ENCODE measurements at regions not wholly inside any gene's neighbourhood (a gene's known extent, or its start where the extent isn't known, plus 50 kb on each side); places are given as distances from the start of the nearest gene placed in this dataset.

GRCh38 chr5:164608507-164608906, 1103.1 kb downstream of the MAT2B start:
- DNase-seq (ENCODE audit: low spot score): no peak
- H3K9me3 ChIP-seq (ENCODE audit: low read depth): no peaks in the 10 kb centered on the region
- TF ChIP-seq EZH2 (IDR thresholded peaks at IDR 0.05; ENCODE audit: borderline replicate concordance): no peak
- TF ChIP-seq, protein P1, sequence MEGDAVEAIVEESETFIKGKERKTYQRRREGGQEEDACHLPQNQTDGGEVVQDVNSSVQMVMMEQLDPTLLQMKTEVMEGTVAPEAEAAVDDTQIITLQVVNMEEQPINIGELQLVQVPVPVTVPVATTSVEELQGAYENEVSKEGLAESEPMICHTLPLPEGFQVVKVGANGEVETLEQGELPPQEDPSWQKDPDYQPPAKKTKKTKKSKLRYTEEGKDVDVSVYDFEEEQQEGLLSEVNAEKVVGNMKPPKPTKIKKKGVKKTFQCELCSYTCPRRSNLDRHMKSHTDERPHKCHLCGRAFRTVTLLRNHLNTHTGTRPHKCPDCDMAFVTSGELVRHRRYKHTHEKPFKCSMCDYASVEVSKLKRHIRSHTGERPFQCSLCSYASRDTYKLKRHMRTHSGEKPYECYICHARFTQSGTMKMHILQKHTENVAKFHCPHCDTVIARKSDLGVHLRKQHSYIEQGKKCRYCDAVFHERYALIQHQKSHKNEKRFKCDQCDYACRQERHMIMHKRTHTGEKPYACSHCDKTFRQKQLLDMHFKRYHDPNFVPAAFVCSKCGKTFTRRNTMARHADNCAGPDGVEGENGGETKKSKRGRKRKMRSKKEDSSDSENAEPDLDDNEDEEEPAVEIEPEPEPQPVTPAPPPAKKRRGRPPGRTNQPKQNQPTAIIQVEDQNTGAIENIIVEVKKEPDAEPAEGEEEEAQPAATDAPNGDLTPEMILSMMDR (IDR thresholded peaks at IDR 0.05; ENCODE audit: poor library complexity): no peak
- TF ChIP-seq EZH2phosphoT487 (IDR thresholded peaks at IDR 0.05; ENCODE audit: low read depth, severe bottlenecking, unreplicated experiment): no peak
- no peaks in the 10 kb centered on the region for H3K36me3 ChIP-seq (replicated peaks; ENCODE audit: insufficient read depth, low read depth)
- no peaks in the 10 kb centered on the region for H3K9me2 ChIP-seq (replicated peaks; ENCODE audit: insufficient read depth)
- no peaks in the 10 kb centered on the region for H3K79me2 ChIP-seq
- H2AFZ ChIP-seq: no peak overlapping the region
- H3K27me3 ChIP-seq: no peaks in the 10 kb centered on the region
- no peak overlapping the region for H3K27ac ChIP-seq
- no peaks in the 10 kb centered on the region for H3K4me1 ChIP-seq (ENCODE audit: insufficient read depth)
- no peak overlapping the region for H3K4me3 ChIP-seq
- no peak overlapping the region for H3K4me2 ChIP-seq
- no peaks in the 10 kb centered on the region for H4K20me1 ChIP-seq (ENCODE audit: insufficient read depth, poor library complexity, severe bottlenecking)
- 92% methylated on average over 4 of the region's 4 CpGs for WGBS (ENCODE audit: low lambda C conversion rate, missing lambda C conversion rate)

DNA sequence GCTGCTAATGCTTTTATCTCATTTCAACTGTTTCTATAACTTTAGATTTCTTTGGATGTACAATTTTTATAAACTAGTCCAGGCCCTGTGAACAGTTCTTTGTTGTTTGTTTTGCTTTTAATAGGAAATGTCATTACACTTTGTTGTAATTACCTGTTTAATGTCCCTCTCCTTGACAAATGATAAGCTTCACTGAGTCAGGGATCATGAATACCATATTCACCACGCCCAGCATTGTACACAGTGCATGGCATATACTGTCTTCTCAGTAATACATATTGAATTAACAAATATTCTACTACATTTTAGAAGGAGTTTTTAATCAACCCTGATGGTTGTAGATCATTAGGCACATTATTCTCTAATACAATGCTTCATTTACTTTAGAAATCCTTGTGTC, 1105.0 kb downstream of the MAT2B start:
- WGBS (ENCODE audit: low lambda C conversion rate, missing lambda C conversion rate): 91% methylated on average over 1 of the region's 1 CpG
- Histone ChIP-seq H3K79me2 (no peaks in the 10 kb centered on the region), H4K20me1 (ENCODE audit: insufficient read depth, poor library complexity, severe bottlenecking) (no peaks in the 10 kb centered on the region), H3K9me3 (ENCODE audit: low read depth) (no peaks in the 10 kb centered on the region), H3K4me2 (no peak overlapping the region), H3K27ac (no peak overlapping the region), H2AFZ (no peak overlapping the region), H3K9me2 (replicated peaks; ENCODE audit: insufficient read depth) (no peaks in the 10 kb centered on the region), H3K36me3 (replicated peaks; ENCODE audit: insufficient read depth, low read depth) (no peaks in the 10 kb centered on the region), H3K4me3 (no peak overlapping the region), H3K27me3 (no peaks in the 10 kb centered on the region), H3K4me1 (ENCODE audit: insufficient read depth) (no peaks in the 10 kb centered on the region)
- TF ChIP-seq EZH2phosphoT487 (IDR thresholded peaks at IDR 0.05; ENCODE audit: low read depth, severe bottlenecking, unreplicated experiment) (no peak), EZH2 (IDR thresholded peaks at IDR 0.05; ENCODE audit: borderline replicate concordance) (no peak)
- TF ChIP-seq, protein P1 (IDR thresholded peaks at IDR 0.05; ENCODE audit: poor library complexity): no peak
- no peak for DNase-seq (ENCODE audit: low spot score)

- Histone ChIP-seq H3K27ac (no peak overlapping the region), H3K9me2 (replicated peaks; ENCODE audit: insufficient read depth) (no peaks in the 10 kb centered on the region)
- no peak for DNase-seq (ENCODE audit: low spot score)
Observed at GRCh38 chr5:164614707-164615106, 1109.3 kb downstream of the MAT2B start.

More at GRCh38 chr5:164614707-164615106, 1109.3 kb downstream of the MAT2B start:
- no peaks in the 10 kb centered on the region for H3K79me2 ChIP-seq
- H3K36me3 ChIP-seq (replicated peaks; ENCODE audit: insufficient read depth, low read depth): no peaks in the 10 kb centered on the region
- H3K4me1 ChIP-seq (ENCODE audit: insufficient read depth): no peaks in the 10 kb centered on the region
- H3K4me2 ChIP-seq: no peak overlapping the region
- H2AFZ ChIP-seq: no peak overlapping the region
- H4K20me1 ChIP-seq (ENCODE audit: insufficient read depth, poor library complexity, severe bottlenecking): no peaks in the 10 kb centered on the region
- no peaks in the 10 kb centered on the region for H3K9me3 ChIP-seq (ENCODE audit: low read depth)
- no peaks in the 10 kb centered on the region for H3K27me3 ChIP-seq
- H3K4me3 ChIP-seq: no peak overlapping the region
- no peak for TF ChIP-seq EZH2 (IDR thresholded peaks at IDR 0.05; ENCODE audit: borderline replicate concordance)
- TF ChIP-seq, protein P1 (IDR thresholded peaks at IDR 0.05; ENCODE audit: poor library complexity): no peak
- TF ChIP-seq EZH2phosphoT487 (IDR thresholded peaks at IDR 0.05; ENCODE audit: low read depth, severe bottlenecking, unreplicated experiment): no peak

Measured in hepatocyte (in vitro differentiated cells).